ENCODE measurements at regions not wholly inside any gene's neighbourhood (a gene's known extent, or its start where the extent isn't known, plus 50 kb on each side); places are given as distances from the start of the nearest gene placed in this dataset.
A peak's percentile ranks its signal among the peaks of the same experiment; 100 is the strongest.

DNA sequence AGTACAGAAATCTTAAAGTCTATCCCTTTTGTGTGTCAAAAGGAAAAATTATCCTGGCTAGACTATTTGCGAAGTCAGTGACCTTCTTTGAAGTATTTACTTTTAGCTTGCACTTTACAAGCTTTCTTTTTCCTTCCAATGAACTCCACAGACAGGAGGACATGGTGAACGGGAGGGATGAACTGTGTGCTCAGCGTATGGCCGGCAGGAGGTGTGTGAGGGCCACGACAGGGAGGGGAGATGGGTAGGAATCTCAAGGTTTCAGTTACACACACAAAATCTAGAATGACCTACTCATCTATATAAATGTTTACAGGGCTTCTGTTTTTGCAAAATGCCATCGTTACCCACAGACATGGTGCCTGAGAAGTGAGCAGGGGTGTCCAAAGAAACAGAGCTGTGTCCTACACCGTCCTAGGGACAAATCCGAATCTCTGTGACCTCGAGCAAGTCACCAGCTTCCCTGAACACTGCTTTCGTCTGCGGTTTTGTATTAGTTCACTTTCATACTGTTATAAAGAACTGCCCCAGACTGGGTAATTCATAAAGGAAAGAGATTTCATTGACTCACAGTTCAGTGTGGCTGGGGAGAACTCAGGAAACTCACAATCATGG lies 537.2 kb downstream of the LIG4 start:
- FAIRE-seq (no peak), DNase-seq (ENCODE audit: low read depth) (no peak)
- Histone ChIP-seq H3K4me3 (ENCODE audit: low read depth, low read length) (no peak overlapping the region), H3K27me3 (ENCODE audit: control insufficient read depth, insufficient read depth, low read length) (no peaks in the 10 kb centered on the region), H3K36me3 (ENCODE audit: control insufficient read depth, insufficient read depth, low read length) (no peaks in the 10 kb centered on the region)
- TF ChIP-seq, protein P1, sequence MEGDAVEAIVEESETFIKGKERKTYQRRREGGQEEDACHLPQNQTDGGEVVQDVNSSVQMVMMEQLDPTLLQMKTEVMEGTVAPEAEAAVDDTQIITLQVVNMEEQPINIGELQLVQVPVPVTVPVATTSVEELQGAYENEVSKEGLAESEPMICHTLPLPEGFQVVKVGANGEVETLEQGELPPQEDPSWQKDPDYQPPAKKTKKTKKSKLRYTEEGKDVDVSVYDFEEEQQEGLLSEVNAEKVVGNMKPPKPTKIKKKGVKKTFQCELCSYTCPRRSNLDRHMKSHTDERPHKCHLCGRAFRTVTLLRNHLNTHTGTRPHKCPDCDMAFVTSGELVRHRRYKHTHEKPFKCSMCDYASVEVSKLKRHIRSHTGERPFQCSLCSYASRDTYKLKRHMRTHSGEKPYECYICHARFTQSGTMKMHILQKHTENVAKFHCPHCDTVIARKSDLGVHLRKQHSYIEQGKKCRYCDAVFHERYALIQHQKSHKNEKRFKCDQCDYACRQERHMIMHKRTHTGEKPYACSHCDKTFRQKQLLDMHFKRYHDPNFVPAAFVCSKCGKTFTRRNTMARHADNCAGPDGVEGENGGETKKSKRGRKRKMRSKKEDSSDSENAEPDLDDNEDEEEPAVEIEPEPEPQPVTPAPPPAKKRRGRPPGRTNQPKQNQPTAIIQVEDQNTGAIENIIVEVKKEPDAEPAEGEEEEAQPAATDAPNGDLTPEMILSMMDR (IDR thresholded peaks at IDR 0.05; ENCODE audit: insufficient read depth, low read length, severe bottlenecking) = no peak

DNA sequence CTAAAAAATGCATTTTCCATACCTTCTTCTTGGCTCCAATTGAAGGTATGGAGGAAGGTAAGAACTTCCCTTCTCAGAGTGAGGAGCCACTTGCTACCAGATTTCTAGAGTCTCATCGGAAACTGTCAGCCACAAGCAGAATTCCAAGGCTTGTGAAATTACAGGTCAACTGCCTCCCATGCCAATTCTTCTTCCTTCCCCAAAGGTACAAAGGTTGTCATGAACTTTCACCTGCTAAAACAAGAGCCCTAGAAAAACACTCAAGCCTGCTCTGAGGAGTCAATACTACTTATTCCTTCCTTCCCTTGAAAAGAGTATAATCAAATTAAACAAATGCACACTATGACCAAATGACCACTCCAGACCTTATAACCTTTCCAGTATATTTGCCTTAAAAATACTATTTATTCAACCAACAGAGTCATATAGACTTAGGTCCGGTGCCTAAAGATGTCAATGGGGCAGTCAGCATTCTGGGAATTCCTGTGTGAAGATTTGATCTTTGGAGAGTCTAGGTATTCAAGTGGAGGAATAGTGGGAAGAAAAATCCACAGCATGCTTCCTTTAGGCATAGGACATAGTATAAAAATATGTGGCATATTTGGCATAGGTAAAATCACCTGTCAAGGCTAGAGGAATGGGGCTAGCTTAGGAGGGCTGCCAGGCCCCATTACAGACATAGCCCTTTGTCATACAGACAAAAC lies 539.3 kb downstream of the LIG4 start:
- no peaks in the 10 kb centered on the region for H3K36me3 ChIP-seq (ENCODE audit: control insufficient read depth, insufficient read depth, low read length)
- no peak for DNase-seq (ENCODE audit: low read depth)
- no peak for FAIRE-seq
- no peaks in the 10 kb centered on the region for H3K27me3 ChIP-seq (ENCODE audit: control insufficient read depth, insufficient read depth, low read length)
- H3K4me3 ChIP-seq (ENCODE audit: low read depth, low read length) = no peak overlapping the region
- TF ChIP-seq, protein P1 (IDR thresholded peaks at IDR 0.05; ENCODE audit: insufficient read depth, low read length, severe bottlenecking) = no peak

DNA sequence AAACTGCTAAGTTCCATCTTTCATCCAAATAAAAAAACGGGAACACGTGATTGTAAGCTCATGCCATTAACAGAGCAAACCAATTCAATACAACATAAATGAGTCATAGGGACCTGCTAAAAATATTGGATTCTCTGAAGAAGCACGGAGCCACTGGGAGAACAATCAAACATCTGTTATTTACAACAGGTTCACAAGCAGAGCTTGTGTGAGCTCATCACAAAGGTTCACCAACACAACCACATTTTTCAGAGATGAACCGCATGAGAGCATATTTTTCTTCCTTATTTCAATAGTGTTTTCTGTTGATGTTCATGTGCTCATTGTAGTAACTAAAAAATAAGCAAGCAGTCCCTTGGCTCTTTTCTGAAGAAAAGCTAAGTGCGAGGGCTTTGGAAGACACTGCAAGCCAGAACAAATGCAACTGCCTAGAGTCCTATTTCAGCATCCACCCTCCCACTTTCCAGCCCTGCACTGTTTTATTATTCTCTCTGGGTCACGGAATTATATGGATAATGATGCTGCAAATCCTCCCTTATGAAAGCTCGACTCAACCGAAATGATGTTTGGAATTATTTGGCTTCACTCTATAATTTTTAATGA lies 545.8 kb downstream of the LIG4 start:
- H3K36me3 ChIP-seq (ENCODE audit: control insufficient read depth, insufficient read depth, low read length) = no peaks in the 10 kb centered on the region
- DNase-seq (ENCODE audit: low read depth) (no peak), FAIRE-seq (no peak)
- no peaks in the 10 kb centered on the region for H3K27me3 ChIP-seq (ENCODE audit: control insufficient read depth, insufficient read depth, low read length)
- H3K4me3 ChIP-seq (ENCODE audit: low read depth, low read length) = no peak overlapping the region
- TF ChIP-seq, protein P1 (IDR thresholded peaks at IDR 0.05; ENCODE audit: insufficient read depth, low read length, severe bottlenecking) = no peak

- TF ChIP-seq, protein P1 (IDR thresholded peaks at IDR 0.05; ENCODE audit: insufficient read depth, low read length, severe bottlenecking) = no peak
- no peaks in the 10 kb centered on the region for H3K27me3 ChIP-seq (ENCODE audit: control insufficient read depth, insufficient read depth, low read length)
- DNase-seq (ENCODE audit: low read depth) = no peak
- no peak overlapping the region for H3K4me3 ChIP-seq (ENCODE audit: low read depth, low read length)
- no peaks in the 10 kb centered on the region for H3K36me3 ChIP-seq (ENCODE audit: control insufficient read depth, insufficient read depth, low read length)
- no peak for FAIRE-seq
These were observed 549.3 kb downstream of the LIG4 start for GRCh38 chr13:107665926-107666458.

DNA sequence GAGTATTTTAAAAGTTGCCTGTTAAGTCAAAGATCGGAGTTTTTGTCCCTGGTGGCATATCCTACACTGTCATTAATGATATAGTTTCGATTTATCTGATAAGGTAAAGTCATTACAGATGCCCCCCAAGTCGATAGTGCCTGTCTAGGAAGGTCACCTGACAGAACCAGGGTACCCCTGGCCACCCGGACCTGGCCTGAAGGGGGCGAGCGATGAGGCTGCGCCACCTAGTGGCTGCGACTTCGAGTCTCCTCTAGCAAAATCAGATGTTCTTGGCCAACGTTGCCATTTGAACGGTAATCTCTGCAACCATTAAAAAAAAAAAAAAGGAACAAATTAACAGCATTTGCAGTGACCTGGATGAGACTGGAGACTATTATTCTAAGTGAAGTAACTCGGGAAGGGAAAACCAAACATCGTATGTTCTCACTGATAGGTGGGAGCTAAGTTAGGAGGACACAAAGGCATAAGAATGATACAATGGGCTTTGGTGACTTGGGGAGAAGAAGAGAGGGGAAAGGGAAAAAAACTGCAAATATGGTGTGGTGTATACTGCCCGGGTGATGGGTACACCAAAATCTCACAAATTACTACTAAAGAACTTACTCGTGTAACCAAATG lies 565.1 kb downstream of the LIG4 start:
- Histone ChIP-seq H3K27me3 (ENCODE audit: control insufficient read depth, insufficient read depth, low read length) (no peaks in the 10 kb centered on the region), H3K4me3 (ENCODE audit: low read depth, low read length) (no peak overlapping the region), H3K36me3 (ENCODE audit: control insufficient read depth, insufficient read depth, low read length) (no peaks in the 10 kb centered on the region)
- TF ChIP-seq, protein P1 (IDR thresholded peaks at IDR 0.05; ENCODE audit: insufficient read depth, low read length, severe bottlenecking) = peak; percentile 74
- no peak for FAIRE-seq
- DNase-seq (ENCODE audit: low read depth) = peak; percentile 10

All from bronchial epithelial cell (primary cell).